Activated T-cell treated with anti-CD3 and anti-CD28 coated beads, Interleukin-2, amount 50 U/mL, for 1 hour (primary cell): ENCODE measurements at regions not wholly inside any gene's neighbourhood (a gene's known extent, or its start where the extent isn't known, plus 50 kb on each side); places are given as distances from the start of the nearest gene placed in this dataset.
"Not testable (repeated sequence)": the region's sequence is repeated elsewhere in the genome, so short reads cannot be mapped to it uniquely, and the experiment has no call there.

Source experiments
- DNase-seq: peaks from one replicate; pipeline ENCODE4 v3.0.0-alpha.2; 2020

GRCh38 chr21:28513428-28513827, 479.2 kb downstream of the LTN1 start:
- DNase-seq: no peak

GRCh38 chr21:28509031-28509430, 483.6 kb downstream of the LTN1 start:
- no peak for DNase-seq

GRCh38 chr21:28508126-28508525, 484.6 kb downstream of the LTN1 start:
- no peak for DNase-seq

GRCh38 chr21:28496517-28496916, 496.2 kb downstream of the LTN1 start:
- no peak for DNase-seq

GRCh38 chr21:28492127-28492526, 500.6 kb downstream of the LTN1 start:
- no peak for DNase-seq

- DNase-seq: no peak
These were observed 502.8 kb downstream of the LTN1 start for GRCh38 chr21:28489821-28490350.

- no peak for DNase-seq
These were observed 503.5 kb downstream of the LTN1 start for GRCh38 chr21:28489162-28489561.

- DNase-seq: no peak
These were observed 505.1 kb downstream of the LTN1 start for GRCh38 chr21:28487455-28488070.

GRCh38 chr21:28485301-28486022, 507.2 kb downstream of the LTN1 start:
- no peak for DNase-seq

GRCh38 chr21:28483301-28484035, 509.2 kb downstream of the LTN1 start:
- no peak for DNase-seq

- no peak for DNase-seq
These were observed 510.0 kb downstream of the LTN1 start for GRCh38 chr21:28482657-28483056.

GRCh38 chr21:28480470-28480869, 512.2 kb downstream of the LTN1 start:
- DNase-seq: no peak

GRCh38 chr21:28473530-28474220, 519.0 kb downstream of the LTN1 start:
- DNase-seq: no peak

GRCh38 chr21:28472543-28472942, 520.1 kb downstream of the LTN1 start:
- not testable (repeated sequence) for DNase-seq

- no peak for DNase-seq
These were observed 527.7 kb downstream of the LTN1 start for GRCh38 chr21:28464988-28465387.

GRCh38 chr21:28464095-28464494, 528.6 kb downstream of the LTN1 start:
- no peak for DNase-seq

- no peak for DNase-seq
These were observed 533.5 kb downstream of the LTN1 start for GRCh38 chr21:28459193-28459592.

GRCh38 chr21:28458446-28458845, 534.2 kb downstream of the LTN1 start:
- no peak for DNase-seq

GRCh38 chr21:28455253-28455600, 537.5 kb downstream of the LTN1 start:
- no peak for DNase-seq

- DNase-seq: no peak
These were observed 538.0 kb downstream of the LTN1 start for GRCh38 chr21:28454564-28455252.

- no peak for DNase-seq
These were observed 545.2 kb downstream of the LTN1 start for GRCh38 chr21:28447462-28447861.

GRCh38 chr21:28445141-28445830, 547.4 kb downstream of the LTN1 start:
- DNase-seq: no peak
